ENCODE measurements at regions not wholly inside any gene's neighbourhood (a gene's known extent, or its start where the extent isn't known, plus 50 kb on each side); places are given as distances from the start of the nearest gene placed in this dataset.

DNA sequence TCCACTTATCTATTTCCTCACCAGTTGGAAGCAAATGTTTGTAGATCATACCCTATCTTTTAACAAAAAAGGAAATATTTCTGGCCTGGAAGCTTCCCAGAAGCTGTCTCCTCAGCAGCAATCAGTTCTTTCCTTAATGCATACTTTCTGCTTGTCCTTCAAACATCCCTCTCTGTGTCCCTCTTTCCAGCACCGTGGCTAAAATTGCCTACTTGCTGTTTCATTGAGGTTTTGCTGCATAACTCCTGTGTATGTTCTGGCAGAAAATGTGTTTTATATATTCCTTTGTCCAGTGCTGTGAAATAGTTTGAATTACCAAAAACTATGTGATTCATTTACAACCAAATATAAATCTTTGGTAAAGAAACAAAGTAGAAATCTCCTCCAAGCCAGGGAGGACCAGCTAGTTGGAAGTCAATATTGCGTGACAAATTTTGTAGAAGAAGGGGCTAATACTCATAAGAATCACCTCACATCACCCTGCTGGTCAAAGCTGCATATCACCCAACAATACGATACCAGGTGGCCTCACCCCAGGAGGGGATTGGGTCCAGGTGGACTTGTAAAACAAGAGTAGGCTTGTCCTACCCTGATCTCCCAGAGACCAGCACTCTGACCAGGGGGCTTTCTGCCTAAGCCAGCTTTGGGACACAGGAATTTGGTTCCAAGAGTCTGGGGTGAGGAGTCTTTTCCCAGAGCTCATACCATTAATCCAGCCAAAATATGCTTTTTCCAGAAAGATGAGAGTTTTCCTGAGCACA, 198.4 kb upstream of the SNX2 start:
- in situ Hi-C loops (cut with MboI; ENCODE audit: low sequenced_read_pairs) (no loop called here), dilution Hi-C loops (cut with HindIII; ENCODE audit: low sequenced_read_pairs, unreplicated experiment) (no loop called here), intact Hi-C loops (cut with micrococcal nuclease) (no loop called here)
- no peaks in the 10 kb centered on the region for H3K36me3 ChIP-seq (ENCODE audit: control insufficient read depth, insufficient read depth, low read length)
- H2BK15ac ChIP-seq (ENCODE audit: low read depth, low read length): no peak overlapping the region
- H3K23ac ChIP-seq (ENCODE audit: low read depth, low read length): no peak overlapping the region
- ChIA-PET CTCF (no interaction called here), POLR2A (ENCODE audit: unreplicated experiment) (no interaction called here)
- H4K5ac ChIP-seq (ENCODE audit: low read depth, low read length): no peak overlapping the region
- H4K8ac ChIP-seq (ENCODE audit: low read depth in 2 of 2, low read length in 2 of 2): no peak overlapping the region
- no peaks in the 10 kb centered on the region for H3K4me1 ChIP-seq (ENCODE audit: control insufficient read depth, insufficient read depth, low read length)
- no peak overlapping the region for H2BK5ac ChIP-seq (ENCODE audit: low read depth, low read length, poor library complexity, severe bottlenecking)
- no peak overlapping the region for H3K4ac ChIP-seq (ENCODE audit: low read depth, low read length)
- no peak overlapping the region for H2AFZ ChIP-seq (replicated peaks; ENCODE audit: low read length, poor library complexity)
- no peaks in the 10 kb centered on the region for H3K9me1 ChIP-seq (ENCODE audit: insufficient read depth, low read length)
- no TSS peak for BruUV-seq (replicated peaks)
- no peak overlapping the region for H3K4me3 ChIP-seq (ENCODE audit: insufficient read depth, low read depth, low read length)
- ATAC-seq (ENCODE audit: low read depth): no peak
- no peak overlapping the region for H2AK5ac ChIP-seq (ENCODE audit: low read depth, low read length)
- no peaks in the 10 kb centered on the region for H3K79me1 ChIP-seq (ENCODE audit: low read depth in 1 of 2, low read length in 2 of 2)
- no peak overlapping the region for H2BK120ac ChIP-seq (ENCODE audit: low read depth, low read length)
- peaks cover 3% of the 10 kb centered on the region; the same call in 1 of the 2 replicates for H3K27me3 ChIP-seq (ENCODE audit: control insufficient read depth, insufficient read depth, low read length)
- no CpG with 5 or more reads among the region's 3 CpGs for WGBS, 2 experiments (ENCODE audit: extremely low coverage in 2 of 2, insufficient read length in 1 of 2)
- no peak overlapping the region for H3K27ac ChIP-seq (ENCODE audit: insufficient read depth, low read length)
- H3K18ac ChIP-seq (ENCODE audit: low read depth, low read length): no peak overlapping the region
- H3K14ac ChIP-seq (replicated peaks; ENCODE audit: low read depth, low read length): no peak overlapping the region
- H3K9me3 ChIP-seq (ENCODE audit: control insufficient read depth, insufficient read depth, low read length): no peaks in the 10 kb centered on the region
- no peak overlapping the region for H2AK9ac ChIP-seq (replicated peaks; ENCODE audit: low read depth, low read length, poor library complexity)
- no peak overlapping the region for H3K9ac ChIP-seq (ENCODE audit: low read depth, low read length)
- H3K4me2 ChIP-seq (ENCODE audit: low read depth, low read length): no peak overlapping the region
- H4K20me1 ChIP-seq (ENCODE audit: insufficient read depth, low read length): no peaks in the 10 kb centered on the region
- no peak overlapping the region for H2BK20ac ChIP-seq (ENCODE audit: low read depth, low read length)
- TF ChIP-seq MAZ (IDR thresholded peaks at IDR 0.05; ENCODE audit: borderline replicate concordance, low read depth, low read length): no peak
- TF ChIP-seq MAFK (IDR thresholded peaks at IDR 0.05; ENCODE audit: low read depth, low read length): no peak
- TF ChIP-seq SMC3 (IDR thresholded peaks at IDR 0.05; ENCODE audit: low read depth, low read length): no peak
- no peak for TF ChIP-seq CTCF (conservative IDR thresholded peaks at IDR 0.05; ENCODE audit: low read depth, low read length)
- no peak for TF ChIP-seq BHLHE40 (IDR thresholded peaks at IDR 0.05; ENCODE audit: low read depth, low read length)
- no peak for TF ChIP-seq CEBPB (IDR thresholded peaks at IDR 0.05; ENCODE audit: low read depth, low read length)
- TF ChIP-seq, protein P1, sequence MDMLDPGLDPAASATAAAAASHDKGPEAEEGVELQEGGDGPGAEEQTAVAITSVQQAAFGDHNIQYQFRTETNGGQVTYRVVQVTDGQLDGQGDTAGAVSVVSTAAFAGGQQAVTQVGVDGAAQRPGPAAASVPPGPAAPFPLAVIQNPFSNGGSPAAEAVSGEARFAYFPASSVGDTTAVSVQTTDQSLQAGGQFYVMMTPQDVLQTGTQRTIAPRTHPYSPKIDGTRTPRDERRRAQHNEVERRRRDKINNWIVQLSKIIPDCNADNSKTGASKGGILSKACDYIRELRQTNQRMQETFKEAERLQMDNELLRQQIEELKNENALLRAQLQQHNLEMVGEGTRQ (IDR thresholded peaks at IDR 0.05; ENCODE audit: low read depth, low read length): no peak
- TF ChIP-seq RCOR1 (IDR thresholded peaks at IDR 0.05; ENCODE audit: insufficient replicate concordance, low read length): no peak
- TF ChIP-seq POLR2A (IDR thresholded peaks at IDR 0.05; ENCODE audit: low read depth, low read length): no peak
- no peak for TF ChIP-seq NFE2L2 (IDR thresholded peaks at IDR 0.05; ENCODE audit: low read depth, low read length)
- no peak for TF ChIP-seq RAD21 (IDR thresholded peaks at IDR 0.05; ENCODE audit: low read length)
- TF ChIP-seq, protein P2, sequence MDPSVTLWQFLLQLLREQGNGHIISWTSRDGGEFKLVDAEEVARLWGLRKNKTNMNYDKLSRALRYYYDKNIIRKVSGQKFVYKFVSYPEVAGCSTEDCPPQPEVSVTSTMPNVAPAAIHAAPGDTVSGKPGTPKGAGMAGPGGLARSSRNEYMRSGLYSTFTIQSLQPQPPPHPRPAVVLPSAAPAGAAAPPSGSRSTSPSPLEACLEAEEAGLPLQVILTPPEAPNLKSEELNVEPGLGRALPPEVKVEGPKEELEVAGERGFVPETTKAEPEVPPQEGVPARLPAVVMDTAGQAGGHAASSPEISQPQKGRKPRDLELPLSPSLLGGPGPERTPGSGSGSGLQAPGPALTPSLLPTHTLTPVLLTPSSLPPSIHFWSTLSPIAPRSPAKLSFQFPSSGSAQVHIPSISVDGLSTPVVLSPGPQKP (IDR thresholded peaks at IDR 0.05; ENCODE audit: borderline replicate concordance, low read depth, low read length): no peak
- no peak for TF ChIP-seq RFX5 (IDR thresholded peaks at IDR 0.05; ENCODE audit: low read depth, low read length)
- TF ChIP-seq MXI1 (IDR thresholded peaks at IDR 0.05; ENCODE audit: borderline replicate concordance, low read depth, low read length): no peak
- no peak overlapping the region for H4K91ac ChIP-seq (ENCODE audit: insufficient read depth, low read depth, low read length)
- DNase-seq: no peak
- H3K56ac ChIP-seq (ENCODE audit: extremely low read depth, insufficient read depth, low read length): no peak overlapping the region

Data from IMR-90 (cell line).